HL-60 (cell line): ENCODE measurements at regions not wholly inside any gene's neighbourhood (a gene's known extent, or its start where the extent isn't known, plus 50 kb on each side); places are given as distances from the start of the nearest gene placed in this dataset.

Experiments
- DNase-seq, 2 experiments: peaks; one replicate each; pipeline ENCODE4 v3.0.0-alpha.2; 2010 to 2020; ENCODE audit warnings: low read depth in 1 of 2, low spot score in 1 of 2
- H3K27ac ChIP-seq: fragments of 250-450 bp; sonication (Bioruptor Pico); replicated peaks from 2 replicates; pipeline ENCODE4 v1.5.1; 2020; ENCODE audit warnings: mild to moderate bottlenecking, moderate library complexity
- H3K27me3 ChIP-seq: fragments of 250-450 bp; sonication (Bioruptor Pico); 2 replicates; pipeline ENCODE4 v1.5.1; 2021; ENCODE audit warnings: mild to moderate bottlenecking, moderate library complexity; ENCODE audit not compliant: insufficient read depth, poor library complexity, severe bottlenecking
- H3K4me3 ChIP-seq: replicated peaks from 2 replicates; pipeline ENCODE4 v1.5.1; 2011; ENCODE audit warnings: mild to moderate bottlenecking, control low read depth, low read length; ENCODE audit not compliant: insufficient read depth
- GABPA ChIP-seq: IDR thresholded peaks from 2 replicates; pipeline ENCODE4 v1.6.1; 2012; ENCODE audit warnings: low read depth
- POLR2AphosphoS5 ChIP-seq: IDR thresholded peaks from 2 replicates; pipeline ENCODE4 v1.6.1; 2012; ENCODE audit warnings: low read depth
- SPI1 ChIP-seq: IDR thresholded peaks from 2 replicates; pipeline ENCODE4 v1.6.1; 2012; ENCODE audit warnings: low read depth, mild to moderate bottlenecking, borderline replicate concordance
- TF ChIP-seq, protein P1 (sequence below): IDR thresholded peaks from one replicate; pipeline ENCODE4 v1.5.1; 2011; ENCODE audit warnings: low read length, control low read depth, inconsistent platforms; ENCODE audit not compliant: insufficient read depth
- TF ChIP-seq, protein P2 (sequence below): IDR thresholded peaks from 2 replicates; pipeline ENCODE4 v1.6.1; 2012; ENCODE audit warnings: low read depth; ENCODE audit not compliant: insufficient replicate concordance

DNA sequence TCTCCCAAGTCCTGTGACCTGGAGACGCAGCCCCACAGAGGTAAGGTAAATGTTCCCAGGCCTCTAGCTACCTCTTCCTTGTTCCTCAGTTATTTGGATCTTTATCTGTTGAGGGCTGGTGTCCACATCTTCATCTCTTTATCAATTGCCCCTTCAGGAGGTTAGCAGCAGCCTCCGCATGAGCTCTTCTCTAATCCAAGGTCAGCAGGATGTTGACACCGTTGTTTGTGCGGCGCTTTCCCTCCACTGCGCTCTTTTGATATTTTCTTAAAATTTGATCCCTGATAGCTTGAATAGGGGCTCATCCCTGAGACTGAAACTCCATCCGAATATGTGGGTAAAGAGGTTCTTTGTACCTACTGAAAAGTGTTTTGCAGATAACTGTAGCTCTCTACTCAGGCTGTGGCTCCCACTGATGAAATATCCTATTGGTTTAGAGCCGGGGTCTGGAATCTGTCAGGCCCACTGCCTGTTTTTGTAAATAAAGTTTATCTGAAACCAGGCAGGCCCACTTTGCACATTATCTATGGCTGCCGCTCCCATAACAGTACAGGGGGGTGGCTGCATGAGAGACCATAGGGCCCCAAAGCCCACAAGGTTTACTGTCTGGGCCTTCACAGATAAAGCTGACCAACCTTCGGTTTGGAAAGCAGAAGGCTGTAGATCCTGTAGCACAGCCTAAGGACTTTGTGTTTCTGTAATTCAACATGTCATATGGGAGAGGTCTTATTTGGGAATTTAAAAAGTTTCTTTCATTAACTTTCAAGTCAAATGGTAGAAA lies 362.6 kb downstream of the QKI start:
- TF ChIP-seq GABPA (no peak), POLR2AphosphoS5 (no peak)
- TF ChIP-seq, protein P1, sequence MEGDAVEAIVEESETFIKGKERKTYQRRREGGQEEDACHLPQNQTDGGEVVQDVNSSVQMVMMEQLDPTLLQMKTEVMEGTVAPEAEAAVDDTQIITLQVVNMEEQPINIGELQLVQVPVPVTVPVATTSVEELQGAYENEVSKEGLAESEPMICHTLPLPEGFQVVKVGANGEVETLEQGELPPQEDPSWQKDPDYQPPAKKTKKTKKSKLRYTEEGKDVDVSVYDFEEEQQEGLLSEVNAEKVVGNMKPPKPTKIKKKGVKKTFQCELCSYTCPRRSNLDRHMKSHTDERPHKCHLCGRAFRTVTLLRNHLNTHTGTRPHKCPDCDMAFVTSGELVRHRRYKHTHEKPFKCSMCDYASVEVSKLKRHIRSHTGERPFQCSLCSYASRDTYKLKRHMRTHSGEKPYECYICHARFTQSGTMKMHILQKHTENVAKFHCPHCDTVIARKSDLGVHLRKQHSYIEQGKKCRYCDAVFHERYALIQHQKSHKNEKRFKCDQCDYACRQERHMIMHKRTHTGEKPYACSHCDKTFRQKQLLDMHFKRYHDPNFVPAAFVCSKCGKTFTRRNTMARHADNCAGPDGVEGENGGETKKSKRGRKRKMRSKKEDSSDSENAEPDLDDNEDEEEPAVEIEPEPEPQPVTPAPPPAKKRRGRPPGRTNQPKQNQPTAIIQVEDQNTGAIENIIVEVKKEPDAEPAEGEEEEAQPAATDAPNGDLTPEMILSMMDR: no peak
- no peaks in the 10 kb centered on the region for H3K27me3 ChIP-seq
- no peak for DNase-seq

DNA sequence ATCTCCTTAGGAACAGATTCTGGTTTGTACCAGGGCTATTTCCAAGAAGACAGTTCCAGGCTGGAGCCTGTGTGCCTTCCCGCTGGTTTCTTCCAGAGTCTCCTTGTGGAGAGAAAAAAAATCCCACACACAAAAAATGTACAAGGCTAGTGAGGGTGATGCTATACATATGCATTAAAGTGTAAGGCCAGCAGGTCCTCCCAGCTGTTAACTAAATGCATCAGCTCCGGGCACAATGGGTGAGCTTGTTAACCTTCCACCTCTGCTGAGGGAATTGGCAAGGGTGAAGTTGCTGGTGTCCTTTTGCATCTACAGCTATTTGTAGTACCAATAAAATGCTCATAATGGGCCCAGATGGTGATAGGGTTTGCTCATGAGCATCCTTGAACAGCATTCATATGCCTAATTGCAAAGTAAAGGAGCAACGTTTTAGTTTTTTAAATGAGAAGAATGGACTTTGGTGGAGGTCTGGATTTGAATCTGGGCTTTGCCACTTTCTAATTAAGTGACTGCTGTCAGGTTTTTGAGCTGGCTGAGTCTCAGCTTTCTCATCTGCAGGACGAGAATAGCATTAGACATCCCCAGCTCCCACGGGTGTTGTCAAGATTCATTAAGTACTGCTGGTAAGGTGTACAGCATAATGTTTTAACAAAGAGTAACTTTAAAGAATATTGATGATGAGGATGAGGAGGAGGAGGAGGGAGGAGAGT lies 361.8 kb downstream of the QKI start:
- Histone ChIP-seq H3K27ac (no peak overlapping the region), H3K27me3 (no peaks in the 10 kb centered on the region), H3K4me3 (no peak overlapping the region)
- TF ChIP-seq SPI1 (no peak), GABPA (no peak), POLR2AphosphoS5 (no peak)
- TF ChIP-seq, protein P1: no peak
- TF ChIP-seq, protein P2, sequence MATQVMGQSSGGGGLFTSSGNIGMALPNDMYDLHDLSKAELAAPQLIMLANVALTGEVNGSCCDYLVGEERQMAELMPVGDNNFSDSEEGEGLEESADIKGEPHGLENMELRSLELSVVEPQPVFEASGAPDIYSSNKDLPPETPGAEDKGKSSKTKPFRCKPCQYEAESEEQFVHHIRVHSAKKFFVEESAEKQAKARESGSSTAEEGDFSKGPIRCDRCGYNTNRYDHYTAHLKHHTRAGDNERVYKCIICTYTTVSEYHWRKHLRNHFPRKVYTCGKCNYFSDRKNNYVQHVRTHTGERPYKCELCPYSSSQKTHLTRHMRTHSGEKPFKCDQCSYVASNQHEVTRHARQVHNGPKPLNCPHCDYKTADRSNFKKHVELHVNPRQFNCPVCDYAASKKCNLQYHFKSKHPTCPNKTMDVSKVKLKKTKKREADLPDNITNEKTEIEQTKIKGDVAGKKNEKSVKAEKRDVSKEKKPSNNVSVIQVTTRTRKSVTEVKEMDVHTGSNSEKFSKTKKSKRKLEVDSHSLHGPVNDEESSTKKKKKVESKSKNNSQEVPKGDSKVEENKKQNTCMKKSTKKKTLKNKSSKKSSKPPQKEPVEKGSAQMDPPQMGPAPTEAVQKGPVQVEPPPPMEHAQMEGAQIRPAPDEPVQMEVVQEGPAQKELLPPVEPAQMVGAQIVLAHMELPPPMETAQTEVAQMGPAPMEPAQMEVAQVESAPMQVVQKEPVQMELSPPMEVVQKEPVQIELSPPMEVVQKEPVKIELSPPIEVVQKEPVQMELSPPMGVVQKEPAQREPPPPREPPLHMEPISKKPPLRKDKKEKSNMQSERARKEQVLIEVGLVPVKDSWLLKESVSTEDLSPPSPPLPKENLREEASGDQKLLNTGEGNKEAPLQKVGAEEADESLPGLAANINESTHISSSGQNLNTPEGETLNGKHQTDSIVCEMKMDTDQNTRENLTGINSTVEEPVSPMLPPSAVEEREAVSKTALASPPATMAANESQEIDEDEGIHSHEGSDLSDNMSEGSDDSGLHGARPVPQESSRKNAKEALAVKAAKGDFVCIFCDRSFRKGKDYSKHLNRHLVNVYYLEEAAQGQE: no peak
- no peak for DNase-seq

More for the DNA sequence above, 362.6 kb downstream of the QKI start:
- Histone ChIP-seq H3K4me3 (no peak overlapping the region), H3K27ac (no peak overlapping the region)

DNA sequence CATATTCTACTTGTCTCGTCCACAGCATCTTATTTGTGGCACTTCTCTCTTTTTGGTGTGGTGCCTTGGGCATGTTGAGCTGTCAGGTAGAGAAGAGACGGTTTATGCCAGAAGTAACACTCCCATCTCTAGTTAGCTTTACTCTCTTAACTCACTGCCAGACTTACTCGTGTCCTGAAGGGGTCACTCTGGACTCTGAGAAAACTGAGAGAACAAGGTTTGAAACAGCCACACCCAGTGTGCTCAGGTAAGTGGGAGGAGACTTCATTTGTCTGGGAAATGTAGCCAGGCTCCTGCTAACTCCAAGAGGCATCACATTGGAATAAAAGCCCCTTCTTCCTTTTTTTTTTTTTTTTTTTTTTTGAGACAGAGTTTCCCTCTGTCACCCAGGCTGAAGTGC lies 360.8 kb downstream of the QKI start:
- Histone ChIP-seq H3K27ac (no peak overlapping the region), H3K27me3 (no peaks in the 10 kb centered on the region), H3K4me3 (no peak overlapping the region)
- TF ChIP-seq, protein P1: no peak
- TF ChIP-seq SPI1: no peak
- TF ChIP-seq, protein P2: no peak
- no peak for TF ChIP-seq GABPA
- TF ChIP-seq POLR2AphosphoS5: no peak
- no peak for DNase-seq
